ENCODE measurements at regions not wholly inside any gene's neighbourhood (a gene's known extent, or its start where the extent isn't known, plus 50 kb on each side); places are given as distances from the start of the nearest gene placed in this dataset.

GRCh38 chr21:40947713-40948112 is 100.8 kb upstream of the DSCAM start:
- Histone ChIP-seq H4K20me1 (ENCODE audit: control insufficient read depth, insufficient read depth, low read depth, low read length) (no peaks in the 10 kb centered on the region), H3K27me3 (ENCODE audit: control insufficient read depth, low read length) (no peaks in the 10 kb centered on the region), H3K4me2 (ENCODE audit: low read length) (no peak overlapping the region), H3F3A (ENCODE audit: control insufficient read depth, insufficient read depth) (no peaks in the 10 kb centered on the region), H3K9me2 (replicated peaks; ENCODE audit: control insufficient read depth, low read length) (no peaks in the 10 kb centered on the region), H3K79me2 (ENCODE audit: control insufficient read depth, low read length) (no peaks in the 10 kb centered on the region), H3K36me3 (ENCODE audit: control insufficient read depth, low read length) (no peaks in the 10 kb centered on the region), H3K4me1 (ENCODE audit: control insufficient read depth, low read length) (no peaks in the 10 kb centered on the region), H3K9me3 (ENCODE audit: control insufficient read depth, insufficient read depth, low read length) (no peaks in the 10 kb centered on the region), H3K27ac (ENCODE audit: low read depth, low read length) (no peak overlapping the region), H3K4me3 (ENCODE audit: low read length) (no peak overlapping the region)
- TF ChIP-seq EZH2phosphoT487 (IDR thresholded peaks at IDR 0.05; ENCODE audit: borderline replicate concordance, low read length) (no peak), CTCF (IDR thresholded peaks at IDR 0.05; ENCODE audit: low read depth, low read length, poor library complexity, severe bottlenecking) (no peak)

DNA sequence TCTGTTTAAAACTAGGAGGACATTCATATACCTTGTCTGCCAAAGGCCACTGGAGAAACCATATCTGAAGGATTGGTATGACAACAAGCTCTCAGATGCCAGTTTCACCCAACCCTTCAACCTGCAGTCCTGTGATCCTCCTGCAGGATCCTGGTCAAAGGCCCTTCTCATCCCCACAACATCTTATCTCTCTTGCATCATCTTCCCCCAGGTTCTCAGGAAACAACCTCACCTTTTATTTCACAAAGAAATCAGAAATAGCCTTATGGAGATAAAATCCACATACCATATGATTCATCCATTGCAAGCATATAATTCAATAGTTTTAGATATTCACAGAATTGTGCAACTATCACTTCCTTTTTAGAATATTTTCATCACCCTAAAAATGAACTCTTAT is 104.0 kb upstream of the DSCAM start:
- no peak for TF ChIP-seq EZH2phosphoT487 (IDR thresholded peaks at IDR 0.05; ENCODE audit: borderline replicate concordance, low read length)
- no peak for TF ChIP-seq CTCF (IDR thresholded peaks at IDR 0.05; ENCODE audit: low read depth, low read length, poor library complexity, severe bottlenecking)
- Histone ChIP-seq H4K20me1 (ENCODE audit: control insufficient read depth, insufficient read depth, low read depth, low read length) (no peaks in the 10 kb centered on the region), H3K27ac (ENCODE audit: low read depth, low read length) (no peak overlapping the region), H3K4me1 (ENCODE audit: control insufficient read depth, low read length) (no peaks in the 10 kb centered on the region), H3F3A (ENCODE audit: control insufficient read depth, insufficient read depth) (no peaks in the 10 kb centered on the region), H3K4me2 (ENCODE audit: low read length) (no peak overlapping the region), H3K27me3 (ENCODE audit: control insufficient read depth, low read length) (no peaks in the 10 kb centered on the region), H3K36me3 (ENCODE audit: control insufficient read depth, low read length) (no peaks in the 10 kb centered on the region), H3K4me3 (ENCODE audit: low read length) (no peak overlapping the region), H3K9me3 (ENCODE audit: control insufficient read depth, insufficient read depth, low read length) (no peaks in the 10 kb centered on the region), H3K9me2 (replicated peaks; ENCODE audit: control insufficient read depth, low read length) (no peaks in the 10 kb centered on the region), H3K79me2 (ENCODE audit: control insufficient read depth, low read length) (no peaks in the 10 kb centered on the region)

GRCh38 chr21:40952551-40953323 is 105.8 kb upstream of the DSCAM start:
- no peak overlapping the region for H3K4me2 ChIP-seq (ENCODE audit: low read length)

More at GRCh38 chr21:40952551-40953323, 105.8 kb upstream of the DSCAM start:
- H3K9me3 ChIP-seq (ENCODE audit: control insufficient read depth, insufficient read depth, low read length) = no peaks in the 10 kb centered on the region
- no peak overlapping the region for H3K4me3 ChIP-seq (ENCODE audit: low read length)
- H3F3A ChIP-seq (ENCODE audit: control insufficient read depth, insufficient read depth) = no peaks in the 10 kb centered on the region
- H3K4me1 ChIP-seq (ENCODE audit: control insufficient read depth, low read length) = no peaks in the 10 kb centered on the region
- no peaks in the 10 kb centered on the region for H3K79me2 ChIP-seq (ENCODE audit: control insufficient read depth, low read length)
- no peaks in the 10 kb centered on the region for H3K27me3 ChIP-seq (ENCODE audit: control insufficient read depth, low read length)
- no peaks in the 10 kb centered on the region for H3K36me3 ChIP-seq (ENCODE audit: control insufficient read depth, low read length)
- no peak overlapping the region for H3K27ac ChIP-seq (ENCODE audit: low read depth, low read length)
- H4K20me1 ChIP-seq (ENCODE audit: control insufficient read depth, insufficient read depth, low read depth, low read length) = no peaks in the 10 kb centered on the region
- H3K9me2 ChIP-seq (replicated peaks; ENCODE audit: control insufficient read depth, low read length) = no peaks in the 10 kb centered on the region
- TF ChIP-seq CTCF (IDR thresholded peaks at IDR 0.05; ENCODE audit: low read depth, low read length, poor library complexity, severe bottlenecking) (no peak), EZH2phosphoT487 (IDR thresholded peaks at IDR 0.05; ENCODE audit: borderline replicate concordance, low read length) (no peak)

Measured in DOHH2 (cell line).